ENCODE measurements at regions not wholly inside any gene's neighbourhood (a gene's known extent, or its start where the extent isn't known, plus 50 kb on each side); places are given as distances from the start of the nearest gene placed in this dataset.

DNA sequence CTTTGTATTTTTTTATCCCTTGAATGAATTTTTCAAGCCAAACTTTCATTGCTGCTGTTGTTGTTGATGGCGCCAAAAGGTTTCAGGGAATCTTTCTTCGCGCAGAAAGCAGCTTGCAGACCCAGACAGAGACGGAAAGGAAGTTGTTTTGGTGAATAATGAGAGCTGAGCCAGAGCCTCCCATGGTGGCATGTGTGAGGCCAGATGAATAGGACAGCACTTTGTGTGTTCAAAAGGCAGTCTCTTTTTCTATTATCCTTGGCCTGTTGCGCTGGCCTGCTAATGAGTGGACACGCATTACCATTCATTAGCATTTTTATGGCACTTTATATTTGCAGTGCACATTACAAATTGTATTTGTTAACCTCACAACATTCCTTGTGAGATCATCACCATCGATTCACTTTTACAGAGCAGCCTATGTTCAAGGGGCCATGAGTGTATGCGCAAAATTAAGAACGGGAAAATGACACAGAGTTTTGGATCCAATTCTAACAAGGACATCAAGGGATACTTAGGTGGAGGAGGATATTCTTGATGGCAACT, 754.7 kb downstream of the BCL11A start:
- TF ChIP-seq GATA1 (IDR thresholded peaks at IDR 0.05; ENCODE audit: low read depth, low read length) (no peak), POLR2A (IDR thresholded peaks at IDR 0.05; ENCODE audit: low read length) (no peak)
- DNase-seq, result no peak

- TF ChIP-seq GATA1 (IDR thresholded peaks at IDR 0.05; ENCODE audit: low read depth, low read length) (no peak), POLR2A (IDR thresholded peaks at IDR 0.05; ENCODE audit: low read length) (no peak)
- DNase-seq, result no peak
Measured at GRCh38 chr2:59791004-59791618, 762.3 kb downstream of the BCL11A start.

- TF ChIP-seq GATA1 (IDR thresholded peaks at IDR 0.05; ENCODE audit: low read depth, low read length), result no peak
- TF ChIP-seq POLR2A (IDR thresholded peaks at IDR 0.05; ENCODE audit: low read length), result no peak
- DNase-seq, result no peak
Measured at GRCh38 chr2:59790186-59791003, 763.1 kb downstream of the BCL11A start.

- TF ChIP-seq POLR2A (IDR thresholded peaks at IDR 0.05; ENCODE audit: low read length) (no peak), GATA1 (IDR thresholded peaks at IDR 0.05; ENCODE audit: low read depth, low read length) (no peak)
- no peak for DNase-seq
Measured at GRCh38 chr2:59789523-59789922, 763.9 kb downstream of the BCL11A start.

- no peak for DNase-seq
- no peak for TF ChIP-seq GATA1 (IDR thresholded peaks at IDR 0.05; ENCODE audit: low read depth, low read length)
- no peak for TF ChIP-seq POLR2A (IDR thresholded peaks at IDR 0.05; ENCODE audit: low read length)
Measured at GRCh38 chr2:59787095-59787494, 766.4 kb downstream of the BCL11A start.

DNA sequence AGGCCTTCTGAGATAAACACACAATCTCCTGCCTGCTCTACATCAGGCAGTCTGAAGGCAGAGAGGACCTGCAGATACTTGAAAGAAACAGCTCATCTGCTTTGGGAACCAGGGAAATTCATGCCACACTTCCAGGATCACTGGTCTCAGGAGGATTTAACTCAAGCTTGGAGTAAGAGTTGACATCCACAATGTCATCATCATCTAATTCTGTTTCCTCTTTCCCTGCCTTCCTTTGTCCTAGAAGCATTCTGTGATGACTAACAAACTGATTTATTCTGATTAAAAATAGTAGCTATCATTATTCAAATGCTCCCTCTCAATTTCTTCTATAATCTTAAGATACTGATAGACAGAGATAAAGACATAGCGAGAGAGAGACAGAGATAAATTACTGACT, 766.8 kb downstream of the BCL11A start:
- TF ChIP-seq POLR2A (IDR thresholded peaks at IDR 0.05; ENCODE audit: low read length) (no peak), GATA1 (IDR thresholded peaks at IDR 0.05; ENCODE audit: low read depth, low read length) (no peak)
- DNase-seq, result no peak

- TF ChIP-seq GATA1 (IDR thresholded peaks at IDR 0.05; ENCODE audit: low read depth, low read length), result no peak
- no peak for TF ChIP-seq POLR2A (IDR thresholded peaks at IDR 0.05; ENCODE audit: low read length)
Measured at GRCh38 chr2:59779571-59779970, 773.9 kb downstream of the BCL11A start.

DNA sequence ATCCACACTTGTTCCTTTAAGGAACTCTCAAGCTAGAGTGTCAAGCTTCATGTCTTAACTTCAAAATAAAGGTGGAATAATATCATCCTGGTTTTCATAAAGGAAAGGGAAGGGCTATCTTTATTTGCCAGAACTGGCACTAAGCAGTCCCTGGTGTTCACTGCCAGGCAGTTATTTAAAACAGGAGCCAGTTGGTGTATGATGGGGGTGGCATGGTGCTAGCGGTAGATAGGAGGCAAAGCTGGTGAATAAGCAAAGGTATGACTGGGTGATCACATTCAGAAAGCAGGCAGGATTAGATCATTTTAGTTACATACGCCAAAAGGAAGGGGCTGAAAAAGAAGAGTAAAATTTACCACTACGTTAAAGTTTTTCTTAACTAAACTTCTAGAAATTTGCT, 776.3 kb downstream of the BCL11A start:
- TF ChIP-seq POLR2A (IDR thresholded peaks at IDR 0.05; ENCODE audit: low read length) (no peak), GATA1 (IDR thresholded peaks at IDR 0.05; ENCODE audit: low read depth, low read length) (no peak)
- DNase-seq, result no peak

More at GRCh38 chr2:59779571-59779970, 773.9 kb downstream of the BCL11A start:
- DNase-seq, result no peak

DNA sequence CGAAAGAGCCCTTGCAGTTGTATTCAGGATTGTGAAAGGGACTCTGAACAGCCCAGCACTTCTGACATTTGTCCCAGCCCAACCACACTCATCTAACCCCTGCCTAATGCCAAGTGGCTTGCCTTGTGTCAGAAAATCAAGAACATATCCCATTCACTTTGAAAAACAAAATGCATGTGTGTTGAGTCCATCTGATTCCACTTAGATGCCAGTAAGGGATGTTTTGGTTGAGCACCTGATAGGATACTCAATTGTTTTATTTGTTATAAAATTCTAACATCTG, 776.8 kb downstream of the BCL11A start:
- TF ChIP-seq GATA1 (IDR thresholded peaks at IDR 0.05; ENCODE audit: low read depth, low read length) (no peak), POLR2A (IDR thresholded peaks at IDR 0.05; ENCODE audit: low read length) (no peak)
- no peak for DNase-seq

GRCh38 chr2:59774821-59775433, 778.5 kb downstream of the BCL11A start:
- no peak for DNase-seq
- no peak for TF ChIP-seq POLR2A (IDR thresholded peaks at IDR 0.05; ENCODE audit: low read length)
- TF ChIP-seq GATA1 (IDR thresholded peaks at IDR 0.05; ENCODE audit: low read depth, low read length), result no peak

GRCh38 chr2:59770651-59771050, 782.8 kb downstream of the BCL11A start:
- no peak for DNase-seq
- no peak for TF ChIP-seq POLR2A (IDR thresholded peaks at IDR 0.05; ENCODE audit: low read length)
- TF ChIP-seq GATA1 (IDR thresholded peaks at IDR 0.05; ENCODE audit: low read depth, low read length), result no peak

DNA sequence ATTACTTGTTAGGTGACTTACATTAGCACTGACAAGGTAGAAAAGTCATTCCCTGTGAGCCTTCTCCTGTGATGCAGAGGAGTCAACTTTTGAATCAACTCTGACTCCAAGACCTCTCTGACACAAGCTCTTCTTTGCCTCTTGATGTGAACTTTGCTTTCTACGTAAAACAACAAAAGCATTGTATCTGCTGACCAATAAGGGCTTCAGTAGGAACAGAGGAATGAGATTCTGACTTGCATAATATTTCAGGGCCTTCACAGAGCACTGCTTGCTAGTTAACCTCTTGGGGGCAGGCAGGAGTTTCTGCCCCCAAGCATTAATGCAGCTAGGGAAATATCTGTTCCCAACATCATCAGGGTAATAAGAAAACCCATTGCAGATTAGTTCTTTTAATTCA, 791.5 kb downstream of the BCL11A start:
- TF ChIP-seq GATA1 (IDR thresholded peaks at IDR 0.05; ENCODE audit: low read depth, low read length) (no peak), POLR2A (IDR thresholded peaks at IDR 0.05; ENCODE audit: low read length) (no peak)

GRCh38 chr2:59756150-59756549, 797.3 kb downstream of the BCL11A start:
- DNase-seq, result no peak
- TF ChIP-seq POLR2A (IDR thresholded peaks at IDR 0.05; ENCODE audit: low read length) (no peak), GATA1 (IDR thresholded peaks at IDR 0.05; ENCODE audit: low read depth, low read length) (no peak)

More for the DNA sequence above, 791.5 kb downstream of the BCL11A start:
- no peak for DNase-seq

DNA sequence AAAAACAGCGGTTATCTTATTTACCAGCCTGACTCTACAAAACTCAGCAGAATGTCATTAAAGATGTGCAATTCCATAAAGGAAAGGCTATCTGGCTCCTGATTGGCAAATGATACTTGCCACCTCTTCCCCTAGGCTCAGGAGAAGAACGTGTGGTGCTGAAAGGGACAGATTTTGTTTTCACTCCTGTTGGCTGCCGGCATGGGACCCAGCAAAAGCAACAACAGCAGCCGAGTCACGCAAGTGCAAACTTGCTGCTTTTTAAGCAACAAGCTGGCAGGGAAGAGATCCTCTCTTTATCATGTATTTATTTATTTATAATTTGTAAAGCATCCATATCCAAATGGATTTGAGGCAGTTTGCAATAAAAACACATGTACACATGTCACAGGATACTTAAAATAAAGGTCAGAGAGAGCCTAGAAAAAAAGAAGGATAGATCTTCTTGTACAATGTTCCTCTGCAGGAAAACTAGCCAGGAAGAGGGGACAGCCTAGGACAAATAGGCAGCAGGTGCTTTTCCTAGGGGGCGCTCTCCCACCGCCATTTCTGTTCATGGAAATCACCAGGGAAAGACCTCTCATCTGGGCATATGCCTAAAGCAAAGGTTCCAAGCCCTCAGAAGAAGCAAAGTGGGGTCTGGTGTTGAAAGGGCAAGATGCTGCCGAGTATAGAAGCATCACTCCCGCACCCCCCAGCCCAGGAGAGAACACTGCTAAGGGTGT, 799.3 kb downstream of the BCL11A start:
- peak in 1 of 2 experiments; percentile 7 for DNase-seq
- no peak for TF ChIP-seq GATA1 (IDR thresholded peaks at IDR 0.05; ENCODE audit: low read depth, low read length)
- no peak for TF ChIP-seq POLR2A (IDR thresholded peaks at IDR 0.05; ENCODE audit: low read length)
